ENCODE measurements at regions not wholly inside any gene's neighbourhood (a gene's known extent, or its start where the extent isn't known, plus 50 kb on each side); places are given as distances from the start of the nearest gene placed in this dataset.

GRCh38 chr1:5455651-5456050 is 536.6 kb downstream of the NPHP4 start:
- DNase-seq (ENCODE audit: low read depth, low spot score) (no peak), ATAC-seq (no peak)
- H3K4me3 ChIP-seq (replicated peaks in 1 of 2; ENCODE audit: low read depth in 1 of 2, low read length in 2 of 2): no peak overlapping the region
- H4K20me1 ChIP-seq (ENCODE audit: insufficient read depth): no peaks in the 10 kb centered on the region
- RAD21 ChIA-PET (ENCODE audit: low non-redundant PET in 1 of 2, low total read pairs in 2 of 2, uncharacterized antibody in 2 of 2, unreplicated experiment in 2 of 2): no interaction called here
- H3K79me2 ChIP-seq (ENCODE audit: insufficient read depth, low read length): no peaks in the 10 kb centered on the region
- no peaks in the 10 kb centered on the region for H3K36me3 ChIP-seq (ENCODE audit: control insufficient read depth in 1 of 2, insufficient read depth in 2 of 2, low read length in 2 of 2)
- H3K4me2 ChIP-seq (ENCODE audit: low read length): no peak overlapping the region
- H3K9me2 ChIP-seq (ENCODE audit: insufficient read depth): no peaks in the 10 kb centered on the region
- BruUV-seq (replicated peaks): no TSS peak
- H3K9me3 ChIP-seq (ENCODE audit: control insufficient read depth in 1 of 2, insufficient read depth in 1 of 2, low read depth in 1 of 2, low read length in 2 of 2): no peaks in the 10 kb centered on the region
- no peak overlapping the region for H2AFZ ChIP-seq (ENCODE audit: low read depth, low read length, poor library complexity, severe bottlenecking)
- POLR2A ChIA-PET: no interaction called here
- peaks cover 22% of the 10 kb centered on the region; the same call in 1 of the 2 replicates for H3K27me3 ChIP-seq (ENCODE audit: insufficient read depth, low read length)
- intact Hi-C loops (cut with micrococcal nuclease): no loop called here
- no peak for TF ChIP-seq EZH2 (IDR thresholded peaks at IDR 0.05)
- no peak for TF ChIP-seq SP1 (IDR thresholded peaks at IDR 0.05; ENCODE audit: low read depth)
- no peak for TF ChIP-seq EGR1 (IDR thresholded peaks at IDR 0.05; ENCODE audit: low read depth)
- no peak for TF ChIP-seq YY1 (IDR thresholded peaks at IDR 0.05; ENCODE audit: extremely low read depth, insufficient replicate concordance, low read depth, low read length)
- TF ChIP-seq, protein P1, sequence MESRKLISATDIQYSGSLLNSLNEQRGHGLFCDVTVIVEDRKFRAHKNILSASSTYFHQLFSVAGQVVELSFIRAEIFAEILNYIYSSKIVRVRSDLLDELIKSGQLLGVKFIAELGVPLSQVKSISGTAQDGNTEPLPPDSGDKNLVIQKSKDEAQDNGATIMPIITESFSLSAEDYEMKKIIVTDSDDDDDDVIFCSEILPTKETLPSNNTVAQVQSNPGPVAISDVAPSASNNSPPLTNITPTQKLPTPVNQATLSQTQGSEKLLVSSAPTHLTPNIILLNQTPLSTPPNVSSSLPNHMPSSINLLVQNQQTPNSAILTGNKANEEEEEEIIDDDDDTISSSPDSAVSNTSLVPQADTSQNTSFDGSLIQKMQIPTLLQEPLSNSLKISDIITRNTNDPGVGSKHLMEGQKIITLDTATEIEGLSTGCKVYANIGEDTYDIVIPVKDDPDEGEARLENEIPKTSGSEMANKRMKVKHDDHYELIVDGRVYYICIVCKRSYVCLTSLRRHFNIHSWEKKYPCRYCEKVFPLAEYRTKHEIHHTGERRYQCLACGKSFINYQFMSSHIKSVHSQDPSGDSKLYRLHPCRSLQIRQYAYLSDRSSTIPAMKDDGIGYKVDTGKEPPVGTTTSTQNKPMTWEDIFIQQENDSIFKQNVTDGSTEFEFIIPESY (IDR thresholded peaks at IDR 0.05; ENCODE audit: extremely low read depth, insufficient replicate concordance, low read length): no peak
- no peak for TF ChIP-seq CEBPB (IDR thresholded peaks at IDR 0.05; ENCODE audit: low read depth)
- H3K9ac ChIP-seq (ENCODE audit: low read length): no peak overlapping the region
- CTCF ChIA-PET: no interaction called here
- H3K4me1 ChIP-seq (ENCODE audit: control insufficient read depth in 1 of 2, insufficient read depth in 2 of 2, low read length in 2 of 2): no peaks in the 10 kb centered on the region
- no peak overlapping the region for H3K27ac ChIP-seq (ENCODE audit: low read depth, low read length)

- intact Hi-C loops (cut with micrococcal nuclease): no loop called here
- POLR2A ChIA-PET: no interaction called here
- BruUV-seq (replicated peaks): no TSS peak
Observed at GRCh38 chr1:5455056-5455455, 537.2 kb downstream of the NPHP4 start.

More at GRCh38 chr1:5455056-5455455, 537.2 kb downstream of the NPHP4 start:
- ChIA-PET RAD21 (ENCODE audit: low non-redundant PET in 1 of 2, low total read pairs in 2 of 2, uncharacterized antibody in 2 of 2, unreplicated experiment in 2 of 2) (no interaction called here), CTCF (no interaction called here)
- no peaks in the 10 kb centered on the region for H4K20me1 ChIP-seq (ENCODE audit: insufficient read depth)
- no peaks in the 10 kb centered on the region for H3K9me3 ChIP-seq (ENCODE audit: control insufficient read depth in 1 of 2, insufficient read depth in 1 of 2, low read depth in 1 of 2, low read length in 2 of 2)
- H3K4me2 ChIP-seq (ENCODE audit: low read length): no peak overlapping the region
- H2AFZ ChIP-seq (ENCODE audit: low read depth, low read length, poor library complexity, severe bottlenecking): no peak overlapping the region
- DNase-seq (ENCODE audit: low read depth, low spot score): no peak
- H3K79me2 ChIP-seq (ENCODE audit: insufficient read depth, low read length): no peaks in the 10 kb centered on the region
- ATAC-seq: no peak
- no peak for TF ChIP-seq CEBPB (IDR thresholded peaks at IDR 0.05; ENCODE audit: low read depth)
- TF ChIP-seq ZFX (IDR thresholded peaks at IDR 0.05): no peak
- TF ChIP-seq POLR2AphosphoS5 (IDR thresholded peaks at IDR 0.05; ENCODE audit: low read depth, low read length): no peak
- no peak for TF ChIP-seq TCF7L2 (IDR thresholded peaks at IDR 0.05; ENCODE audit: borderline replicate concordance, extremely low read depth, insufficient read depth, insufficient read length)
- no peak for TF ChIP-seq SP1 (IDR thresholded peaks at IDR 0.05; ENCODE audit: low read depth)
- no peak for TF ChIP-seq JUND (IDR thresholded peaks at IDR 0.05)
- TF ChIP-seq RAD21 (IDR thresholded peaks at IDR 0.05; ENCODE audit: low read depth): no peak
- no peak for TF ChIP-seq MAX (IDR thresholded peaks at IDR 0.05)
- TF ChIP-seq EZH2 (IDR thresholded peaks at IDR 0.05): no peak
- no peak for TF ChIP-seq SIN3A (IDR thresholded peaks at IDR 0.05; ENCODE audit: low read depth)
- H3K27me3 ChIP-seq (ENCODE audit: insufficient read depth, low read length): peaks cover 27% of the 10 kb centered on the region; the same call in 1 of the 2 replicates
- H3K36me3 ChIP-seq (ENCODE audit: control insufficient read depth in 1 of 2, insufficient read depth in 2 of 2, low read length in 2 of 2): no peaks in the 10 kb centered on the region
- no peak overlapping the region for H3K9ac ChIP-seq (ENCODE audit: low read length)
- H3K4me3 ChIP-seq (replicated peaks in 1 of 2; ENCODE audit: low read depth in 1 of 2, low read length in 2 of 2): no peak overlapping the region
- H3K9me2 ChIP-seq (ENCODE audit: insufficient read depth): no peaks in the 10 kb centered on the region
- no peak overlapping the region for H3K27ac ChIP-seq (ENCODE audit: low read depth, low read length)
- H3K4me1 ChIP-seq (ENCODE audit: control insufficient read depth in 1 of 2, insufficient read depth in 2 of 2, low read length in 2 of 2): no peaks in the 10 kb centered on the region

All from HCT116 (cell line).